ENCODE measurements at regions not wholly inside any gene's neighbourhood (a gene's known extent, or its start where the extent isn't known, plus 50 kb on each side); places are given as distances from the start of the nearest gene placed in this dataset.

DNA sequence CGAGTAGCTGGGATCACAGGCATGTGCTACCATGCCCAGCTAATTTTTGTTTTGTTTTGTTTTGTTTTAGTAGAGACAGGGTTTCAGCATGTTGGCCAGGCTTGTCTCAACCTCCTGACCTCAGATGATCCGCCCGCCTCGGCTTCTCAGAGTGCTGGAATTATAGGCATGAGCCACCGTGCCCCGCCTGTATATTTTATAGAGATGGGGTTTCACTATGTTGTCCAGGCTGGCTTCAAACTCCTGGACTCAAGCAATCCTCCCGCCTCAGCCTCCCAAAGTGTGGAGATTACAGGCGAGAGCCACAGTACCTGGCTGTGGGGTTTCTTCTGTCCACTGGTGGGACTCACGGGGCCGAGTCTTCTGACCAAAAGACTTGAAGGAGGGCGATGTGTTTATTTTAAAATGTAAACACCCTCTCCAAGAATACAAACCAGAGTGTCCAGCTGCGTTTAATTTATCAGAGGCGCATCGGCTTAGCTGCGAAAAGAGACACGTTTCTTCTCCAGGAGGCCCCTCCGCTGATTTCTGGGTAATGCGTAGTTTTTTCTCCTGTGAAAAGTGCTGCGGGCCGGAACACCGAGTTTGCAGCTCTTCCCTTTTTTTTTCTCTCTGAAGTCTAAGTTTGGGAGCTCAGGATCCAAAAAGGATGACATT is 86.9 kb upstream of the CIBAR2 start:
- no peak for TF ChIP-seq RCOR1 (IDR thresholded peaks at IDR 0.05; ENCODE audit: insufficient replicate concordance, low read length)
- TF ChIP-seq, protein P1, sequence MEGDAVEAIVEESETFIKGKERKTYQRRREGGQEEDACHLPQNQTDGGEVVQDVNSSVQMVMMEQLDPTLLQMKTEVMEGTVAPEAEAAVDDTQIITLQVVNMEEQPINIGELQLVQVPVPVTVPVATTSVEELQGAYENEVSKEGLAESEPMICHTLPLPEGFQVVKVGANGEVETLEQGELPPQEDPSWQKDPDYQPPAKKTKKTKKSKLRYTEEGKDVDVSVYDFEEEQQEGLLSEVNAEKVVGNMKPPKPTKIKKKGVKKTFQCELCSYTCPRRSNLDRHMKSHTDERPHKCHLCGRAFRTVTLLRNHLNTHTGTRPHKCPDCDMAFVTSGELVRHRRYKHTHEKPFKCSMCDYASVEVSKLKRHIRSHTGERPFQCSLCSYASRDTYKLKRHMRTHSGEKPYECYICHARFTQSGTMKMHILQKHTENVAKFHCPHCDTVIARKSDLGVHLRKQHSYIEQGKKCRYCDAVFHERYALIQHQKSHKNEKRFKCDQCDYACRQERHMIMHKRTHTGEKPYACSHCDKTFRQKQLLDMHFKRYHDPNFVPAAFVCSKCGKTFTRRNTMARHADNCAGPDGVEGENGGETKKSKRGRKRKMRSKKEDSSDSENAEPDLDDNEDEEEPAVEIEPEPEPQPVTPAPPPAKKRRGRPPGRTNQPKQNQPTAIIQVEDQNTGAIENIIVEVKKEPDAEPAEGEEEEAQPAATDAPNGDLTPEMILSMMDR (conservative IDR thresholded peaks at IDR 0.05; ENCODE audit: low read depth, low read length) = no peak
- TF ChIP-seq CHD1 (IDR thresholded peaks at IDR 0.05; ENCODE audit: low read depth, low read length) = no peak
- no peak for TF ChIP-seq POLR2A (IDR thresholded peaks at IDR 0.05; ENCODE audit: low read depth, low read length)
- no peak for TF ChIP-seq CEBPB (IDR thresholded peaks at IDR 0.05; ENCODE audit: low read depth, low read length)
- no peak for TF ChIP-seq MAFK (IDR thresholded peaks at IDR 0.05; ENCODE audit: low read depth, low read length)
- TF ChIP-seq FOS (IDR thresholded peaks at IDR 0.05; ENCODE audit: low read depth, low read length) = no peak
- TF ChIP-seq RAD21 (IDR thresholded peaks at IDR 0.05; ENCODE audit: low read length) = no peak
- TF ChIP-seq, protein P2, sequence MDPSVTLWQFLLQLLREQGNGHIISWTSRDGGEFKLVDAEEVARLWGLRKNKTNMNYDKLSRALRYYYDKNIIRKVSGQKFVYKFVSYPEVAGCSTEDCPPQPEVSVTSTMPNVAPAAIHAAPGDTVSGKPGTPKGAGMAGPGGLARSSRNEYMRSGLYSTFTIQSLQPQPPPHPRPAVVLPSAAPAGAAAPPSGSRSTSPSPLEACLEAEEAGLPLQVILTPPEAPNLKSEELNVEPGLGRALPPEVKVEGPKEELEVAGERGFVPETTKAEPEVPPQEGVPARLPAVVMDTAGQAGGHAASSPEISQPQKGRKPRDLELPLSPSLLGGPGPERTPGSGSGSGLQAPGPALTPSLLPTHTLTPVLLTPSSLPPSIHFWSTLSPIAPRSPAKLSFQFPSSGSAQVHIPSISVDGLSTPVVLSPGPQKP (IDR thresholded peaks at IDR 0.05; ENCODE audit: borderline replicate concordance, low read depth, low read length) = no peak
- TF ChIP-seq BHLHE40 (IDR thresholded peaks at IDR 0.05; ENCODE audit: low read depth, low read length) = no peak

Data from IMR-90 (cell line).